B cell (primary cell): ENCODE measurements at regions not wholly inside any gene's neighbourhood (a gene's known extent, or its start where the extent isn't known, plus 50 kb on each side); places are given as distances from the start of the nearest gene placed in this dataset.
"Not testable (repeated sequence)": the region's sequence is repeated elsewhere in the genome, so short reads cannot be mapped to it uniquely, and the experiment has no call there.

Experiments
- ATAC-seq: fragments of 200-7000 bp; cut with Tn5 transposase; one replicate; pipeline ENCODE4 v1.10.0; 2021; ENCODE audit warnings: low read depth, mild to moderate bottlenecking, moderate number of reproducible peaks, moderate library complexity
- CTCF ChIA-PET: fragments of 350-600 bp; sonication (Branson Sonifier 250); formaldehyde crosslinking; loops from one replicate; lab custom pipeline; 2021; ENCODE audit warnings: antibody characterized with exemption, inconsistent platforms; lab: Charles Lee
- POLR2A ChIA-PET: fragments of 350-600 bp; sonication (Branson Sonifier 250); formaldehyde crosslinking; loops from one replicate; lab custom pipeline; 2021; ENCODE audit warnings: antibody characterized with exemption; lab: Charles Lee
- DNase-seq: peaks from one replicate; pipeline ENCODE4 v3.0.0; 2013
- H2AFZ ChIP-seq: 2 replicates; pipeline ENCODE4 v1.6.1; 2012; ENCODE audit warnings: mild to moderate bottlenecking, low read depth, low read length; ENCODE audit not compliant: insufficient read depth, poor library complexity, severe bottlenecking
- H3K27ac ChIP-seq, 2 donors: 1 replicate in 1 of 2; 2 replicates in 1 of 2; pipeline ENCODE4 v1.5.1; 2012 to 2013; ENCODE audit warnings: low read length in 2 of 2, mild to moderate bottlenecking in 2 of 2, moderate library complexity in 1 of 2
- H3K27me3 ChIP-seq, 4 experiments: fragments of 200-600 bp in 1 of 4; sonication (generic) in 1 of 4; replicated peaks in 1 of 4; 1 replicate in 2 of 4; 2 replicates in 2 of 4; pipeline versions ENCODE4 v1.6.1 to v1.7.0; 2013 to 2016; ENCODE audit warnings: low read length in 3 of 4, mild to moderate bottlenecking in 2 of 4, mixed read lengths in 1 of 4, moderate library complexity in 1 of 4; ENCODE audit not compliant: insufficient read depth in 4 of 4, control insufficient read depth in 3 of 4; ENCODE audit errors: control extremely low read depth in 1 of 4
- H3K36me3 ChIP-seq, 2 experiments: replicated peaks in 1 of 2; 1 replicate in 1 of 2; 2 replicates in 1 of 2; pipeline versions ENCODE4 v1.6.1 to v1.7.1; 2013; ENCODE audit warnings: low read length in 1 of 2; ENCODE audit not compliant: insufficient read depth in 2 of 2, control insufficient read depth in 1 of 2; ENCODE audit errors: control extremely low read depth in 1 of 2, extremely low read depth in 1 of 2
- H3K4me1 ChIP-seq, 2 donors: fragments of 200-600 bp in 1 of 2; sonication (generic) in 1 of 2; 1 replicate in 1 of 2; 2 replicates in 1 of 2; pipeline versions ENCODE4 v1.5.1 to v1.6.1; 2013 to 2017; ENCODE audit warnings: low read length in 2 of 2; ENCODE audit not compliant: control insufficient read depth in 2 of 2, insufficient read depth in 2 of 2
- H3K4me2 ChIP-seq: replicated peaks from 2 replicates; pipeline ENCODE3; 2012; ENCODE audit warnings: mild to moderate bottlenecking, low read depth, low read length; ENCODE audit not compliant: poor library complexity, severe bottlenecking
- H3K4me3 ChIP-seq, 5 experiments: fragments of 200-600 bp in 1 of 5; sonication (generic) in 1 of 5; 1 replicate in 3 of 5; 2 replicates in 2 of 5; pipeline versions ENCODE4 v1.5.1 to v1.7.0; 2011 to 2016; ENCODE audit warnings: low read length in 4 of 5, mild to moderate bottlenecking in 4 of 5, low read depth in 2 of 5, control low read depth in 1 of 5, moderate library complexity in 1 of 5; ENCODE audit not compliant: insufficient read depth in 1 of 5; ENCODE audit errors: control extremely low read depth in 1 of 5, extremely low read depth in 1 of 5
- H3K79me2 ChIP-seq: fragments of 200-600 bp; sonication (generic); one replicate; pipeline ENCODE4 v1.6.0; 2016; ENCODE audit warnings: low read length; ENCODE audit not compliant: control insufficient read depth, insufficient read depth
- H3K9ac ChIP-seq: fragments of 200-600 bp; sonication (generic); 2 replicates; pipeline ENCODE4 v1.6.1; 2017; ENCODE audit warnings: mild to moderate bottlenecking, low read length, moderate library complexity
- H3K9me3 ChIP-seq, 3 donors: one replicate each; pipeline versions ENCODE4 v1.6.1 to v1.7.1; 2013; ENCODE audit warnings: low read length in 2 of 3; ENCODE audit not compliant: control insufficient read depth in 2 of 3, insufficient read depth in 1 of 3; ENCODE audit errors: control extremely low read depth in 1 of 3
- H4K20me1 ChIP-seq: 2 replicates; pipeline ENCODE4 v1.6.0; 2012; ENCODE audit warnings: mild to moderate bottlenecking, low read length; ENCODE audit not compliant: insufficient read depth, control insufficient read depth, poor library complexity, severe bottlenecking
- H3K27ac Mint-ChIP-seq: one replicate; pipeline ENCODE4 v1.8.0; 2021; ENCODE audit warnings: mixed read lengths
- H3K27me3 Mint-ChIP-seq: one replicate; pipeline ENCODE4 v1.8.0; 2021; ENCODE audit warnings: mixed read lengths
- H3K4me1 Mint-ChIP-seq: one replicate; pipeline ENCODE4 v1.8.0; 2021; ENCODE audit warnings: mixed read lengths
- H3K4me3 Mint-ChIP-seq: one replicate; pipeline ENCODE4 v1.8.0; 2021; ENCODE audit warnings: mixed read lengths
- H3K9me3 Mint-ChIP-seq: one replicate; pipeline ENCODE4 v1.8.0; 2022; ENCODE audit warnings: mixed read lengths; ENCODE audit not compliant: insufficient read depth
- EZH2 ChIP-seq: IDR thresholded peaks from 2 replicates; pipeline ENCODE4 v1.6.1; 2012; ENCODE audit warnings: borderline replicate concordance, low read depth, mild to moderate bottlenecking, moderate library complexity, low read length; ENCODE audit not compliant: insufficient read depth, poor library complexity, severe bottlenecking
- WGBS: methylation state at CpG from one replicate; pipeline ENCODE4 v1.1.5; 2013; ENCODE audit warnings: missing lambda C conversion rate; ENCODE audit not compliant: insufficient coverage; 5-methylcytosine and 5-hydroxymethylcytosine counted together
- intact Hi-C: fragments of 100-400 bp; cut with micrococcal nuclease; formaldehyde crosslinking; loops from one replicate; pipeline ENCODE4 v1.10.0; 2022
- TF ChIP-seq, protein P1 (sequence below): fragments of 200-600 bp; IDR thresholded peaks from one replicate; pipeline ENCODE4 v1.8.0; 2022; ENCODE audit warnings: antibody characterized with exemption, mild to moderate bottlenecking

DNA sequence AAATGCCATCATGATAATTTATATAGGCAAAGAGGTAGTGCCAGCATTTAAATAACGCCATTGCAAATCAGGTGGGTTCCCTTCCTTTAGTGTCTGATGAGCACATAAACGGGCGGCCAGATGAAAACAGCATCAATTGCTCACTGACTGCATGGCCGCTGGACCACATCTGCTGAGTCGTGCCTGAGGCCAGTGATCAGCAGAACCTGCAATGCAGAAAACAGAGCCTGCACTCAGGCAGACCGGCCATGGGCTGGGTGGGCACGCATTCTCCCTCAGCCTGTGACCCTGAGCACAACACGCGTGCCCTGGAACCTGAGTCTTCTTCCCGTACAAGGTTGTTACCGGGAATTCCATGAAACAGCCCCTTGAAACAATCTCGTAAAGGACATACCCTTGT, 144.0 kb upstream of the THBS2 start:
- intact Hi-C loops: no loop called here
- 85% methylated on average over 9 of the region's 12 CpGs for WGBS

DNA sequence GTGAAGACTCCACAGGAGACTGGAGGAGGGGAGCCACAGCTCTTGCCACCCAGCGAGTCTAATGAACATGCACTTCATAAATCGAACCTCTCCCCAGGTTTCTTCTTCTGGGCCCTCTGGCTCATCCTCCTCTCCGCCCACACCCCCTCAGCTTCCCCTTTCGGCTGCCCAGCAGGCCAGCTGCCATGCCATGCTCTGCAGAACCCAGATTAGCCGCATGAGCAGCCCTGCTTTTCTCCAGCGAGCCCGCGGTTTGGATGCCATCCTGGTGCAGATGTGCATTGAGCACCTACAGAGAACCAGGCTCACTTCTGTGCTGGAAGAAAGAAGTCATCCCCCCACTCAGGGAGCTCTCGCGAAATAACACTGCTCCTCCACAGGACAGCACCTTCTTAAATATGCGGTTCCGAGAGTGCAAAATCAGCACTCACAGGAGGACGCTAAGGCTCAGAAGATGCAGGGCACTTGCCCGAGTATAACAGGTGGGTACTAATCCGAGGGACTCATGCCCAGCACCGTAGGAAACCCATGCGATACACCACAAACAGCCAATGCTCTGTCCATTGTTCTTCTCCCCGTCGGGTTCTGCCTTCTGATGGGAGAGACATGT, 143.0 kb upstream of the THBS2 start:
- intact Hi-C loops: no loop called here
- H3K9me3 ChIP-seq: peaks cover 0 to 11% (median 0%) of the 10 kb centered on the region in 3 donors
- H3K27me3 Mint-ChIP-seq: no peaks in the 10 kb centered on the region
- peaks cover 2% of the 10 kb centered on the region for H3K9me3 Mint-ChIP-seq
- no peak overlapping the region for H3K4me3 ChIP-seq
- no peak overlapping the region for H3K9ac ChIP-seq
- CTCF ChIA-PET: no interaction called here
- no peak for ATAC-seq
- H3K27ac ChIP-seq: no peak overlapping the region
- no peak overlapping the region for H3K4me3 Mint-ChIP-seq
- H4K20me1 ChIP-seq: no peaks in the 10 kb centered on the region
- H3K36me3 ChIP-seq: no peaks in the 10 kb centered on the region
- H3K27me3 ChIP-seq: no peaks in the 10 kb centered on the region
- POLR2A ChIA-PET: no interaction called here
- no peaks in the 10 kb centered on the region for H3K79me2 ChIP-seq
- H3K27ac Mint-ChIP-seq: no peak overlapping the region
- H3K4me1 ChIP-seq: no peaks in the 10 kb centered on the region
- no peak overlapping the region for H3K4me2 ChIP-seq
- H2AFZ ChIP-seq: no peak overlapping the region
- WGBS: 87% methylated on average over 13 of the region's 19 CpGs
- H3K4me1 Mint-ChIP-seq: no peaks in the 10 kb centered on the region
- no peak for DNase-seq
- TF ChIP-seq EZH2: no peak
- TF ChIP-seq, protein P1, sequence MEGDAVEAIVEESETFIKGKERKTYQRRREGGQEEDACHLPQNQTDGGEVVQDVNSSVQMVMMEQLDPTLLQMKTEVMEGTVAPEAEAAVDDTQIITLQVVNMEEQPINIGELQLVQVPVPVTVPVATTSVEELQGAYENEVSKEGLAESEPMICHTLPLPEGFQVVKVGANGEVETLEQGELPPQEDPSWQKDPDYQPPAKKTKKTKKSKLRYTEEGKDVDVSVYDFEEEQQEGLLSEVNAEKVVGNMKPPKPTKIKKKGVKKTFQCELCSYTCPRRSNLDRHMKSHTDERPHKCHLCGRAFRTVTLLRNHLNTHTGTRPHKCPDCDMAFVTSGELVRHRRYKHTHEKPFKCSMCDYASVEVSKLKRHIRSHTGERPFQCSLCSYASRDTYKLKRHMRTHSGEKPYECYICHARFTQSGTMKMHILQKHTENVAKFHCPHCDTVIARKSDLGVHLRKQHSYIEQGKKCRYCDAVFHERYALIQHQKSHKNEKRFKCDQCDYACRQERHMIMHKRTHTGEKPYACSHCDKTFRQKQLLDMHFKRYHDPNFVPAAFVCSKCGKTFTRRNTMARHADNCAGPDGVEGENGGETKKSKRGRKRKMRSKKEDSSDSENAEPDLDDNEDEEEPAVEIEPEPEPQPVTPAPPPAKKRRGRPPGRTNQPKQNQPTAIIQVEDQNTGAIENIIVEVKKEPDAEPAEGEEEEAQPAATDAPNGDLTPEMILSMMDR: no peak

More for the DNA sequence above, 144.0 kb upstream of the THBS2 start:
- POLR2A ChIA-PET: no interaction called here
- ATAC-seq (no peak), DNase-seq (no peak)
- H3K9ac ChIP-seq: no peak overlapping the region
- peaks cover 0 to 11% (median 0%) of the 10 kb centered on the region in 3 donors for H3K9me3 ChIP-seq
- H4K20me1 ChIP-seq: no peaks in the 10 kb centered on the region
- H3K4me2 ChIP-seq: no peak overlapping the region
- no peak overlapping the region for H3K27ac Mint-ChIP-seq
- H3K9me3 Mint-ChIP-seq: no peaks in the 10 kb centered on the region
- TF ChIP-seq EZH2: no peak
- TF ChIP-seq, protein P1: no peak
- no peak overlapping the region for H2AFZ ChIP-seq
- no peaks in the 10 kb centered on the region for H3K4me1 Mint-ChIP-seq
- H3K36me3 ChIP-seq: no peaks in the 10 kb centered on the region
- no peak overlapping the region for H3K4me3 ChIP-seq
- no peaks in the 10 kb centered on the region for H3K79me2 ChIP-seq
- CTCF ChIA-PET: no interaction called here
- H3K4me1 ChIP-seq: no peaks in the 10 kb centered on the region
- no peak overlapping the region for H3K27ac ChIP-seq
- no peaks in the 10 kb centered on the region for H3K27me3 ChIP-seq
- H3K27me3 Mint-ChIP-seq: peaks cover 3% of the 10 kb centered on the region
- no peak overlapping the region for H3K4me3 Mint-ChIP-seq

DNA sequence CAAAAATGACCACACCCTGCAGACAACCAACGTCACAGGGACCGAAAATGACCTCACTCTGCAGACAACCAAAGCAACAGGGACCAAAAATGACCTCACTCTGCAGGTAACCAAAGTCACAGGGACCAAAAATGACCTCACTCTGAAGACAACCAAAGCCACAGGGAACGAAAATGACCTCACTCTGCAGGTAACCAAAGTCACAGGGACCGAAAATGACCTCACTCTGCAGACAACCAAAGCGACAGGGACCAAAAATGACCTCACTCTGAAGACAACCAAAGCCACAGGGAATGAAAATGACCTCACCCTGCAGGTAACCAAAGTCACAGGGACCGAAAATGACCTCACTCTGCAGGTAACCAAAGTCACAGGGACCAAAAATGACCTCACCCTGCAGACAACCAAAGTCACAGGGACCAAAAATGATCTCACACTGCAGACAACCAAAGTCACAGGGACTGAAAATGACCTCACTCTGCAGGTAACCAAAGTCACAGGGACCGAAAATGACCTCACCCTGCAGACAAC, 142.4 kb upstream of the THBS2 start:
- H2AFZ ChIP-seq, CTCF ChIA-PET, POLR2A ChIA-PET, H3K79me2 ChIP-seq, H3K27ac ChIP-seq, H3K4me1 ChIP-seq, DNase-seq, H3K4me1 Mint-ChIP-seq, H3K4me3 ChIP-seq, H3K9me3 Mint-ChIP-seq, H3K4me3 Mint-ChIP-seq, H3K4me2 ChIP-seq, ATAC-seq, H3K27ac Mint-ChIP-seq, H3K9ac ChIP-seq, H3K36me3 ChIP-seq, H3K27me3 Mint-ChIP-seq, intact Hi-C loops, H3K27me3 ChIP-seq, H4K20me1 ChIP-seq: not testable (repeated sequence)
- peaks cover 0 to 11% (median 0%) of the 10 kb centered on the region in 3 donors for H3K9me3 ChIP-seq
- WGBS: 54% methylated on average over 6 of the region's 7 CpGs
